ENCODE measurements at regions not wholly inside any gene's neighbourhood (a gene's known extent, or its start where the extent isn't known, plus 50 kb on each side); places are given as distances from the start of the nearest gene placed in this dataset.

DNA sequence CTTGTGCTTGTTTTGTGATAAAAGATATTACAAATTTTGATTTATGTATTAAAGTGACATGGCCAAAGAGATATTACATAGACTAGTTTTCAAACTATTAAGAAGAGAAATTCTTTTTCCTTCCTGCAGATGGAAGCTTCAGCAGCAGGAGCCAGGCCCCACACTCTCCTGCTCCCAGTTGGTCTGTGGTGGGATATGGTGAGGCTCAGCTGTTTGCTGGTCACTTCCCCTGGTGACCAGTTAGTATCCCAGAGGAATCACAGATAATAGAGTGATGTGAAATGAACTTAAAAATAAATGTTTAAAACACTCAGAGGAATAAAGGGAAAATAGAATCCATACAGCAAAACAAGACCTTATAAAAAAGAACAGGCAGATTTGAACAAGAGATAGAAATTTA, 154.7 kb downstream of the KTN1 start:
- no peak overlapping the region for H3K4me3 Mint-ChIP-seq
- no peaks in the 10 kb centered on the region for H3K27me3 Mint-ChIP-seq
- H3K9me3 Mint-ChIP-seq, result peaks cover 21% of the 10 kb centered on the region
- peaks cover 6% of the 10 kb centered on the region for H3K36me3 Mint-ChIP-seq (ENCODE audit: low read depth)
- H3K4me1 Mint-ChIP-seq (ENCODE audit: low read depth), result peaks cover 5% of the 10 kb centered on the region
- intact Hi-C loops (cut with micrococcal nuclease), result no loop called here
- H3K27ac Mint-ChIP-seq, result no peak overlapping the region

DNA sequence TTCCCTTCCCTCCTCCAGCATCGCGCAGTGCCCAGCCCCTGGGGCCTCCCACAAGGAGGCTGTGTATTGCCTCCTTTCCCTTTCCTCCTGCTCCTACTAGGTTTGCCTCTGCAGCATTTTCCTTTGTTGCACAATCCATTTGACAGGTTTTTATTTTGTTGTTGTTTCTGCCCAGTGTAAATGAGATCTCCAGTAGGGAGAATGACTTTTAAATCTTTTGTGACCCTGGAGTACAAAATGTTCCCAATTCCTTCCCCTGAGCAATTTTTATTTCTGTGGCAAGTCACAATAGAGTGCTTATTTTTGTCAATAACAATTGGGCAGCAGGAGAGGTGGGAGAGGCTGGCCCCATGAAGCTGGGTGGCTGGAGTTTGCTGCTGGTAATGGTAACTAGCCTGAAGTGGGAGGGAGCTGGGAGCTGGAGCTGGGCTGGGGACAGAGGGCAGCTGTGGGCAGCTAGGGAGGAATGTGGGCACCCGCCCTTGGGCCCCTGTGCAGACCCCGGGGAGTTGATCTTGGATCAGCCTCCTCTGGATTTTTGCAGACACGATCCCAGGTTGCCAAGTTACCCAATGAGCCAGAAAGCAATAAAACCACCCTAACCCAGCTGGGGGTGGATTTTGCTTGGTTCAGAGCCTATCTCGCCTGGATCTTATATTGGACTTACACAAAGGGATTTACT, 160.1 kb downstream of the KTN1 start:
- Mint-ChIP-seq H3K4me3 (no peak overlapping the region), H3K36me3 (ENCODE audit: low read depth) (peaks cover 6% of the 10 kb centered on the region), H3K4me1 (ENCODE audit: low read depth) (no peaks in the 10 kb centered on the region), H3K9me3 (peaks cover 21% of the 10 kb centered on the region), H3K27ac (no peak overlapping the region), H3K27me3 (no peaks in the 10 kb centered on the region)
- intact Hi-C loops (cut with micrococcal nuclease), result no loop called here

DNA sequence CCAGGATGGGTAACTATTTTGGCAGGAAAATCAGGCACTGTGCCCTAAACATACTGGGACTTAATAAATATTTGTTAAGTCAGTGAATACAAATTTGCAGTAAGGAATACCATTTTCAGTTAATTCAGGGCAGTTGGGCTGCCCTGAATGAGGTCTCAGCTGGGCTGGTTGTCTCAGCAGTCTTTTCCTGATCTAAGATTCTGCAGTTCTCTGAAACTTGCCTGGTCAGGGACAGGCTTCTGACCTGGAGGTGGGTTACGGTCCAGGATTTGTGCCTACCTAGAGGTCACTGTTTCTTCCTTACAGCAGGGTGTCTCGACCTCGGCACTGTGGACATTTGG, 160.6 kb downstream of the KTN1 start:
- peaks cover 6% of the 10 kb centered on the region for H3K36me3 Mint-ChIP-seq (ENCODE audit: low read depth)
- intact Hi-C loops (cut with micrococcal nuclease), result no loop called here
- H3K4me3 Mint-ChIP-seq, result no peak overlapping the region

GRCh38 chr14:55741240-55741639, 161.2 kb downstream of the KTN1 start:
- intact Hi-C loops (cut with micrococcal nuclease), result no loop called here
- Mint-ChIP-seq H3K4me1 (ENCODE audit: low read depth) (no peaks in the 10 kb centered on the region), H3K27ac (peak overlapping the region; percentile 34), H3K27me3 (no peaks in the 10 kb centered on the region), H3K4me3 (no peak overlapping the region), H3K9me3 (peaks cover 10% of the 10 kb centered on the region), H3K36me3 (ENCODE audit: low read depth) (peaks cover 4% of the 10 kb centered on the region)

More for the DNA sequence above, 160.6 kb downstream of the KTN1 start:
- no peaks in the 10 kb centered on the region for H3K27me3 Mint-ChIP-seq
- no peak overlapping the region for H3K27ac Mint-ChIP-seq
- H3K9me3 Mint-ChIP-seq, result peaks cover 16% of the 10 kb centered on the region
- H3K4me1 Mint-ChIP-seq (ENCODE audit: low read depth), result no peaks in the 10 kb centered on the region

GRCh38 chr14:55743551-55743950, 163.5 kb downstream of the KTN1 start:
- Mint-ChIP-seq H3K4me1 (ENCODE audit: low read depth) (no peaks in the 10 kb centered on the region), H3K27ac (no peak overlapping the region), H3K4me3 (no peak overlapping the region)

DNA sequence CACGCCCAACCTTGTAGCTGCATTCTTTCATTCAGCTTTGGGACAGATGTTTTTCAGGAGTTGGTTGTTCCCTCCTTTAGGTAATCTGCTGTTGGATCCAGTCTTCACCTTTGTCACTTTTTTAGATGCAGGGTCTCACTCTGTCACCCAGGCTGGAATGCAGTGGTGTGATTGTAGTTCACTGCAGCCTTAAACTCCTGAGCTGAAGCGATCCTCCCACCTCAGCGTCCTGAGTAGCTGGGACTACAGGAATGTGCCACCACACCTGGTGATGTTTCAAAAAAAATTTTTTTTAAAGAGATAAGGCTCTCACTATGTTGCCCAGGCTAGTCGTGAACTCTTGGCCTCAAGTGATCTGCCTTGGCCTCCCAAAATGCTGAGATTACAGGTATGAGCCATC, 164.3 kb downstream of the KTN1 start:
- intact Hi-C loops (cut with micrococcal nuclease), result no loop called here
- Mint-ChIP-seq H3K9me3 (no peaks in the 10 kb centered on the region), H3K36me3 (ENCODE audit: low read depth) (no peaks in the 10 kb centered on the region), H3K4me3 (no peak overlapping the region), H3K27me3 (no peaks in the 10 kb centered on the region), H3K4me1 (ENCODE audit: low read depth) (peaks cover 6% of the 10 kb centered on the region), H3K27ac (no peak overlapping the region)

More at GRCh38 chr14:55743551-55743950, 163.5 kb downstream of the KTN1 start:
- Mint-ChIP-seq H3K27me3 (no peaks in the 10 kb centered on the region), H3K36me3 (ENCODE audit: low read depth) (no peaks in the 10 kb centered on the region), H3K9me3 (no peaks in the 10 kb centered on the region)
- intact Hi-C loops (cut with micrococcal nuclease), result no loop called here

DNA sequence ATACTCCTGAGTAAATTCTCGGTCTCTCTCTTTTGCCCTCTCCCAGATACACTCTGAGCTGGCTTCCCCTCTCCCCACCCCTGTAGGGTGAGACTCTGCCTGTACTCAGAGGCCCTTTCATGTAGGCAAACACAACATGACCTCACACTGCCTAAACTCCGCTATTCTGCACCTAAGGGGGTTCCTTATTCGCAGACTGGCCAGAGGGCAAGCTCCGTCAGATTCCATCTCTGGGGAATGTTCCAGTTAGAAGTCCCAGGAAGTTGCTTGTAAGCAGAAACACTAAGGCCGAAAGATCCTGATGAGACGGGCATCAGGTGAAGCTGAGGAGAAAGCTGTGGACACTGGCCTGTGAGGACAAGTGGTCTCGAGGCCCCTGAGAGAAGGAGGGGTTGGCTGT, 165.9 kb downstream of the KTN1 start:
- Mint-ChIP-seq H3K9me3 (no peaks in the 10 kb centered on the region), H3K27me3 (no peaks in the 10 kb centered on the region), H3K36me3 (ENCODE audit: low read depth) (no peaks in the 10 kb centered on the region), H3K27ac (peak overlapping the region; percentile 3), H3K4me1 (ENCODE audit: low read depth) (peaks cover 7% of the 10 kb centered on the region), H3K4me3 (no peak overlapping the region)
- intact Hi-C loops (cut with micrococcal nuclease), result no loop called here

- no peaks in the 10 kb centered on the region for H3K9me3 Mint-ChIP-seq
- intact Hi-C loops (cut with micrococcal nuclease), result no loop called here
- peaks cover 7% of the 10 kb centered on the region for H3K4me1 Mint-ChIP-seq (ENCODE audit: low read depth)
- H3K36me3 Mint-ChIP-seq (ENCODE audit: low read depth), result no peaks in the 10 kb centered on the region
- no peak overlapping the region for H3K27ac Mint-ChIP-seq
- H3K4me3 Mint-ChIP-seq, result no peak overlapping the region
- H3K27me3 Mint-ChIP-seq, result no peaks in the 10 kb centered on the region
Observed at GRCh38 chr14:55746558-55746957, 166.6 kb downstream of the KTN1 start.

DNA sequence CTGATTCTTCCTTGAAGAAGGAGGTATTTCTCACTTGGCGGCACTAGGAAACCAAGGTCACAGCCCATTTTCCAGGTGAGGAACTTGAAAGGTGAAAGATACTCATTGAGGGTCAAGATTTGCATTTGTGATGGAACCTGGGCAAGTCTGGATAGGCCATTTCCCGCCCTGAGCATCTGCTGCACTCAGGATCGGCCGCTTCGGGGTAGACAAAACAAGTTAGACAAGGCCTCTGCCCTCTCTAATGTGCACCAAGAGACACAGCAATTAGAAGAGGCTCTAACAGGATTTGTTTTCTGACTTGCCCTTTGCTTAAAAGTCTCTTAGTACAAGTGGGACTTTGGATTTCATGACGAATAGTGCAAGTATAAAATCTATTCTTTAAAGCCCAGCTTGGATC, 167.2 kb downstream of the KTN1 start:
- Mint-ChIP-seq H3K27me3 (no peaks in the 10 kb centered on the region), H3K27ac (no peak overlapping the region), H3K36me3 (ENCODE audit: low read depth) (no peaks in the 10 kb centered on the region), H3K4me1 (ENCODE audit: low read depth) (peaks cover 7% of the 10 kb centered on the region), H3K4me3 (no peak overlapping the region), H3K9me3 (no peaks in the 10 kb centered on the region)
- intact Hi-C loops (cut with micrococcal nuclease), result no loop called here

DNA sequence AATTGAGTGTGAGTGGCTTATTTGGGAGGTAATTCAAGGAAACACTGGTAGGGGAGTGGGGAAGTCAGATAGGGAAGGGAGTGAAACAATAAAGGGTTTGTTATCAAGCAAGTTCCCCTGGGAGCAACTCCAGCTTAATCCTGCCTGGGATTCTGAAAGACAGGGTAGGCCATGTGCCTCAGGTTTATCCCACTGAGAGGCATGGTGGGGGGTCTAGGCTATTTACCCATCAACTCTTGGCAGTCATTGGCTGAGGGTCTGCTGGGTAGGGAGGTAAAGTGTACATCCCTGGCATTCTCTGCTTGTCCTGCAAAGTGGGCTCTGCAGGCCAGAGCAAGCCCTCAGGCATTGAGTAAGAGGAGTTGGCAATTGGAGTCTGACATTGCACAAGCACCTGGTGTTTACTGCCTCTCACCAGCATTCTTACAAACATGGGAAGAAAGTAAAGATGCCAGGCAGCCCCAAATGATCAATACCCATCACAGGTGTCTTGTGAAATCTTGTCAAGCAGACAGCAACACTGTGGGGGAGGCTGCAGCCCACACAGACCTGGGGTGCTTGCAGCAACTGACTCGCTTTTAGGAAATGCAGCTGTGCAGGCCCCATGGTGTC, 169.3 kb downstream of the KTN1 start:
- Mint-ChIP-seq H3K36me3 (ENCODE audit: low read depth) (no peaks in the 10 kb centered on the region), H3K4me3 (no peak overlapping the region), H3K27ac (peak overlapping the region; percentile 17), H3K9me3 (no peaks in the 10 kb centered on the region), H3K27me3 (no peaks in the 10 kb centered on the region), H3K4me1 (ENCODE audit: low read depth) (peaks cover 7% of the 10 kb centered on the region)
- intact Hi-C loops (cut with micrococcal nuclease), result no loop called here

DNA sequence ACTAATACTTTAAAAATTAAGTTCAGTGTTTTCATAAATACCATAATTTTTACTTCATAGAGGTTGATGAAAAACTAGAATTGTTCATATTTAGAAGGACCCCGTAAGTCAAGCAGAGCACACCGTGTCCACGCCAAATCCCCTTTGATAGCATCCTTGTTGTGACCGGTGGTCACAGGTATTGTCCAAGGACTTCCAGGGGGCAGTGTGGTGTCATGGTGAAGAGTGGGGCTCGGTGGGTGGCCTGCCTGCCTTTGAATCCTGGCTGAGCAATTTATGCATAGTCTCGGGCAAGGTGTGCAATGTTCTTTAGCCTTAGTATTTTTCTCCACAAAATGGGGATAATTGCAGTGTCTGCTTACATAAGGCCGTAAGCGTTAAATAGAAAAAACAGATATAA, 169.9 kb downstream of the KTN1 start:
- Mint-ChIP-seq H3K27ac (no peak overlapping the region), H3K27me3 (no peaks in the 10 kb centered on the region), H3K9me3 (no peaks in the 10 kb centered on the region), H3K36me3 (ENCODE audit: low read depth) (no peaks in the 10 kb centered on the region), H3K4me3 (no peak overlapping the region), H3K4me1 (ENCODE audit: low read depth) (peaks cover 7% of the 10 kb centered on the region)
- intact Hi-C loops (cut with micrococcal nuclease), result no loop called here

DNA sequence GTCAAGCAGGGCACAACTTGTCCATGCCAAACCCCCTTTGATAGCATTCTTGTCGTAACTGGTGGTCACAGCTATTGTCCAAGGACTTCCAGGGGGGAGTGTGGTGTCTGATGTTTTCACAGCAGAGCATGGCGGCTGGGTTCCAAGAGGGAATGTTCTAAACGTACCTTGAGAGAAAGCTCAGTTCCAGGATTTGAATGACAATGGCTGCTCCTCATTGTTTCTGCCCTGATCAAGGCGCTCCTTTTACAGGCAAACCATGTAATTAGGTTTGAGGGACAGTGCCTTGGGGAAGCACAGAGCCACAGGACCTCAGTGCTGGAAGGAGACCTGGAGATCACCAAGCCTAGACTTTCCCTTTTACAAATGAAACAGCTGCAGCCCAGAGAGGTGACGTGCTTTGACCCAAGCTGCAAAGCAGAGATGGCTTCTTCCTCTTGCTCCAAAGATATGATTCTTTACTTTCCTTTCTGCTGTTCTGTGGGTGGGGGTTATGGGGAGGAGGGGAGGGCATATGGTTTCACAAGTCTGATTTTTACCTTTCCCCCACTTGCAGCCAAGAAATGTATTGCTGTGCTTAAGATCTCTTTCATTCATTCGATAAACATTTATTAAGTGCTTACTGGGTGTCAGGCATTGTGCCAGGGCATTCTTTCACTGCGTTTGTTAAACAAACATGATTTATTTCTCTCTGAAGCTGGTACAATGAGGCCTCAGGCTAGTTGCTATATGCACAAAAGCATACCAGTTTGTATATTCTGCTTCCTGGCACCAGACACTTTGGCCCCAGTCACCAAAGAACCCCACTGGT, 172.8 kb downstream of the KTN1 start:
- no peaks in the 10 kb centered on the region for H3K36me3 Mint-ChIP-seq (ENCODE audit: low read depth)
- H3K4me1 Mint-ChIP-seq (ENCODE audit: low read depth), result peaks cover 7% of the 10 kb centered on the region
- H3K27me3 Mint-ChIP-seq, result no peaks in the 10 kb centered on the region
- H3K9me3 Mint-ChIP-seq, result no peaks in the 10 kb centered on the region
- intact Hi-C loops (cut with micrococcal nuclease), result no loop called here
- H3K4me3 Mint-ChIP-seq, result no peak overlapping the region
- no peak overlapping the region for H3K27ac Mint-ChIP-seq

- Mint-ChIP-seq H3K36me3 (ENCODE audit: low read depth) (no peaks in the 10 kb centered on the region), H3K27ac (no peak overlapping the region), H3K4me1 (ENCODE audit: low read depth) (no peaks in the 10 kb centered on the region), H3K9me3 (no peaks in the 10 kb centered on the region), H3K27me3 (no peaks in the 10 kb centered on the region), H3K4me3 (no peak overlapping the region)
- intact Hi-C loops (cut with micrococcal nuclease), result no loop called here
Observed at GRCh38 chr14:55754471-55754870, 174.5 kb downstream of the KTN1 start.

DNA sequence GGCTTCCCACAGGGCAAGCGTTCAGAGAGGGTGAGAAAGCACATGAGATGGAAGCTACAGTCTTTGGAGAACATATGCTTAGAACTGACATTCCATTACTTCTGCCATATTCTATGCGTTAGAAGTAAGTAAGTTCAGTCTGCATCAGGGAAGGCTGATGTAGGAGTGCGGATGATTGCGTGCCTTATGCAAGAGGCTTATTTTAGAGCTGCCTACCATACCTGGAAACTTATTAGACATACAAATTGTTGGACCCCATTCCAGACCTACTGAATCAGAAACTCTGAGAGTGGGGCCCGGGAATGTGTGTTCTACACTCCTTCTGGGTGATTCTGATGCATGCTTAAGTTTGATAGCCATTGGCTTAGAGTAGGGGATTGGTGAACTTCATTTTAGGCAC, 174.9 kb downstream of the KTN1 start:
- Mint-ChIP-seq H3K27ac (no peak overlapping the region), H3K36me3 (ENCODE audit: low read depth) (no peaks in the 10 kb centered on the region), H3K4me1 (ENCODE audit: low read depth) (no peaks in the 10 kb centered on the region), H3K9me3 (no peaks in the 10 kb centered on the region), H3K27me3 (no peaks in the 10 kb centered on the region), H3K4me3 (no peak overlapping the region)
- intact Hi-C loops (cut with micrococcal nuclease), result no loop called here

Data from dendritic cell treated with granulocyte-macrophage colony-stimulating factor and Interleukin-4, amounts not matched to agents 40 ng/mL and 50 ng/mL, for 4 days (primary cell).